GM12865 (cell line): ENCODE measurements at regions not wholly inside any gene's neighbourhood (a gene's known extent, or its start where the extent isn't known, plus 50 kb on each side); places are given as distances from the start of the nearest gene placed in this dataset.
A peak's percentile ranks its signal among the peaks of the same experiment; 100 is the strongest.
"Not testable (repeated sequence)": the region's sequence is repeated elsewhere in the genome, so short reads cannot be mapped to it uniquely, and the experiment has no call there.

Source experiments
- DNase-seq: peaks from one replicate; pipeline ENCODE4 v3.0.0; 2010; ENCODE audit warnings: low read depth
- H3K4me3 ChIP-seq: 2 replicates; pipeline ENCODE4 v1.5.1; 2011; ENCODE audit warnings: mild to moderate bottlenecking, low read depth, low read length, control low read depth
- CTCF ChIP-seq: IDR thresholded peaks from 2 replicates; pipeline ENCODE4 v1.5.1; 2011; ENCODE audit warnings: low read length, control low read depth, low read depth, inconsistent platforms; ENCODE audit not compliant: insufficient read depth; ENCODE audit errors: missing control alignments

GRCh38 chr1:47663286-47663685, 225.4 kb downstream of the FOXD2 start:
- TF ChIP-seq CTCF, result no peak
- no peak overlapping the region for H3K4me3 ChIP-seq
- DNase-seq, result peak; percentile 44

GRCh38 chr1:47664356-47664755, 226.5 kb downstream of the FOXD2 start:
- DNase-seq, result no peak
- TF ChIP-seq CTCF, result no peak
- no peak overlapping the region for H3K4me3 ChIP-seq

GRCh38 chr1:47664896-47665295, 227.1 kb downstream of the FOXD2 start:
- H3K4me3 ChIP-seq, result not testable (repeated sequence)

GRCh38 chr1:47669081-47669585, 231.3 kb downstream of the FOXD2 start:
- no peak for TF ChIP-seq CTCF
- DNase-seq, result no peak

More at GRCh38 chr1:47664896-47665295, 227.1 kb downstream of the FOXD2 start:
- DNase-seq, result not testable (repeated sequence)

GRCh38 chr1:47672622-47673021, 234.8 kb downstream of the FOXD2 start:
- no peak overlapping the region for H3K4me3 ChIP-seq
- TF ChIP-seq CTCF, result no peak
- no peak for DNase-seq

More at GRCh38 chr1:47669081-47669585, 231.3 kb downstream of the FOXD2 start:
- no peak overlapping the region for H3K4me3 ChIP-seq

GRCh38 chr1:47674189-47674588, 236.3 kb downstream of the FOXD2 start:
- no peak overlapping the region for H3K4me3 ChIP-seq
- TF ChIP-seq CTCF, result no peak
- DNase-seq, result no peak

GRCh38 chr1:47675047-47675675, 237.3 kb downstream of the FOXD2 start:
- no peak for TF ChIP-seq CTCF
- H3K4me3 ChIP-seq, result no peak overlapping the region
- DNase-seq, result no peak
